ENCODE measurements at regions not wholly inside any gene's neighbourhood (a gene's known extent, or its start where the extent isn't known, plus 50 kb on each side); places are given as distances from the start of the nearest gene placed in this dataset.

DNA sequence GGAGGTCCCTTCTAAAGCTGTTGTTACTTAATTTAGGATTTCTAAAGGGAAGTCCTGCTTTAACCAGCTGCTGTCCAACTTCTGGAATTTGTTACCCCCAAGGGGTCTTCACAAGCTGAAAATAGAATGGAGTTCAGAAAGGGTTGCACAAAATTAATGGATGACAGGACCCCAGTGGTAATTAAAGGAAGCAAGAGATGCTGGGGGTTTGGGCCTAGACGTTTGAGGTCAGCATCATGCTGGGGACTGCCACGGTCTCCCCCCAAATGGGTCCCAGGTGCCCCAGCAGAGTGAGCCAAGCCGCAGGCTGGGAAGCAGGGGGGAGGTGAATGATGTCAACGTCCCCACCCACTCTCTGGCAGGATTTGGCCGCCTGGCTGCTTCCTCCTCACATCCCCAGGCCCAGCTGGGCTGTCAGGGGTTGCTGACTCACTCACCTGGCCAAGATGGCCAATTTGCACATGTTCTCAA is 97.5 kb upstream of the ARAP3 start:
- Histone ChIP-seq H3K4me1 (ENCODE audit: control insufficient read depth, insufficient read depth, low read length) (peaks cover 28% of the 10 kb centered on the region), H3K4me3 (ENCODE audit: insufficient read depth, low read depth, low read length) (no peak overlapping the region), H3K27me3 (ENCODE audit: control insufficient read depth, insufficient read depth, low read length, poor library complexity, severe bottlenecking) (no peaks in the 10 kb centered on the region), H3K27ac (ENCODE audit: insufficient read depth, low read depth, low read length, poor library complexity, severe bottlenecking) (no peak overlapping the region), H3K9me3 (ENCODE audit: control insufficient read depth, low read length) (no peaks in the 10 kb centered on the region), H3K36me3 (ENCODE audit: control insufficient read depth, insufficient read depth, low read length) (no peaks in the 10 kb centered on the region)
- WGBS, 2 experiments, result 42 to 54% methylated on average over 5 of the region's 5 CpGs

DNA sequence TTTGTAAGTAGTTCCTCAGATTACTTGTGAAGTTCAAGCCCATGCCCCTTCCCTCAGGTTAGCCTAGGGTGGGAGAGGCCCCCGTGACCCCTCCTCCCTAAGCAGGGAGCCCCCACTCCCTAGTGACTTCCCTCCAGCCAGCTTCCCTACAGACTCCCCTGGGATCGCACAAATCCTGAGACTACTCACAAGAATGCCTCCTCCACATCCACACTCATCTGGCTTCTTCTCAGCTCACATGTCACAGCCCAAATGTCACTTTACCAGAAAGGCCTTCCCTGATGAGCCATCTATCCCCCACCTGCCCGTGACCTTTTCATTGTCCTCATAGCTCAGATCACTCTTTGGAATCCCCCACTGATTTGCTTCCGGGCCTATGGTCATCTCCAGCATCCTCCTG is 96.7 kb upstream of the ARAP3 start:
- H3K27me3 ChIP-seq (ENCODE audit: control insufficient read depth, insufficient read depth, low read length, poor library complexity, severe bottlenecking), result no peaks in the 10 kb centered on the region
- H3K4me3 ChIP-seq (ENCODE audit: insufficient read depth, low read depth, low read length), result no peak overlapping the region
- H3K4me1 ChIP-seq (ENCODE audit: control insufficient read depth, insufficient read depth, low read length), result peaks cover 31% of the 10 kb centered on the region
- WGBS, 2 experiments, result 89% methylated on average over 4 of the region's 4 CpGs
- H3K27ac ChIP-seq (ENCODE audit: insufficient read depth, low read depth, low read length, poor library complexity, severe bottlenecking), result no peak overlapping the region
- no peaks in the 10 kb centered on the region for H3K36me3 ChIP-seq (ENCODE audit: control insufficient read depth, insufficient read depth, low read length)
- H3K9me3 ChIP-seq (ENCODE audit: control insufficient read depth, low read length), result no peaks in the 10 kb centered on the region

DNA sequence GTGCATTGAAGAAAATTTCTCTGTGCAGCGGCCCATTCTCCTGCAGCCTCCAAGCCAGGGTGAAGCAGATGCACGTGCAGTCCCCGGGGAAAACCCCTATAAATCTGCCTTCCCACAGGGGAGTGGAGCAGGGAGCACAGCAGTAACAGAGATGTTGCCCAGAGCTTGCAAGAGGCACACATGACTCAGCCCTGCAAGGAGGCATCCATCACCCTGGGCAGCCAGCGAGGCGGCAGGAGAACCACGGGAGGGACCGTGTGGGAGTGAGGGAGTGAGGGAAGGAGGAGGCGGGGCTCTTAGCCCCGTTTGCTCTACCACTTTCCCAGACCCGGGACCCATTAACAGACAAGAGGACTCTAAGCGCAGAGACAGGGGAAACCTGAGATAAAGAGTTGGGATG is 96.2 kb upstream of the ARAP3 start:
- H3K9me3 ChIP-seq (ENCODE audit: control insufficient read depth, low read length), result no peaks in the 10 kb centered on the region
- H3K27ac ChIP-seq (ENCODE audit: insufficient read depth, low read depth, low read length, poor library complexity, severe bottlenecking), result no peak overlapping the region
- H3K27me3 ChIP-seq (ENCODE audit: control insufficient read depth, insufficient read depth, low read length, poor library complexity, severe bottlenecking), result no peaks in the 10 kb centered on the region
- no peaks in the 10 kb centered on the region for H3K36me3 ChIP-seq (ENCODE audit: control insufficient read depth, insufficient read depth, low read length)
- H3K4me3 ChIP-seq (ENCODE audit: insufficient read depth, low read depth, low read length), result no peak overlapping the region
- H3K4me1 ChIP-seq (ENCODE audit: control insufficient read depth, insufficient read depth, low read length), result peaks cover 29% of the 10 kb centered on the region
- 54 to 59% methylated on average over 11 of the region's 11 CpGs for WGBS, 2 experiments

DNA sequence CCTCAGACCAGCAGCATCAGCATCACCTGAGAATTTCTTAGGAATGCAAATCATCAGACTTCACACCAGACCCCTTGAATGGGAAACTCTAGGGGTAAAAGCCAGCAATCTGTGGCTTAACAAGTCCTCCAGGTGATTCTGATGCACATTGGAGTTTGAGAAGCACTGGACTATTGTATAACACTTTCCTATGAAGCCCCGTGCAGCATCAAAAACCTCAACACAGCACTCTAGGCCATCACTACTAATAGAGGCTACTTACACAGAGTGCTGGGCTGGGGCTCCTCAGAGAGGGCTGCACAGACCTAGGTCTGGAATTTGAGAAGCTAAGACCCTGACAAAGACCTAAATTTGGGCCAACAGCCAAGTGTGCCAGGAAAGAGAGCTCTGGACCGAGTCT is 95.7 kb upstream of the ARAP3 start:
- no peak overlapping the region for H3K4me3 ChIP-seq (ENCODE audit: insufficient read depth, low read depth, low read length)
- no peak overlapping the region for H3K27ac ChIP-seq (ENCODE audit: insufficient read depth, low read depth, low read length, poor library complexity, severe bottlenecking)
- WGBS, 2 experiments, result 80 to 86% methylated on average over 2 of the region's 2 CpGs

GRCh38 chr5:141777130-141777529 is 95.1 kb upstream of the ARAP3 start:
- Histone ChIP-seq H3K9me3 (ENCODE audit: control insufficient read depth, low read length) (no peaks in the 10 kb centered on the region), H3K4me1 (ENCODE audit: control insufficient read depth, insufficient read depth, low read length) (peaks cover 24% of the 10 kb centered on the region)
- WGBS, 2 experiments, result 85 to 91% methylated on average over 3 of the region's 3 CpGs

More for the DNA sequence above, 95.7 kb upstream of the ARAP3 start:
- Histone ChIP-seq H3K4me1 (ENCODE audit: control insufficient read depth, insufficient read depth, low read length) (peaks cover 24% of the 10 kb centered on the region), H3K9me3 (ENCODE audit: control insufficient read depth, low read length) (no peaks in the 10 kb centered on the region), H3K27me3 (ENCODE audit: control insufficient read depth, insufficient read depth, low read length, poor library complexity, severe bottlenecking) (no peaks in the 10 kb centered on the region), H3K36me3 (ENCODE audit: control insufficient read depth, insufficient read depth, low read length) (no peaks in the 10 kb centered on the region)

DNA sequence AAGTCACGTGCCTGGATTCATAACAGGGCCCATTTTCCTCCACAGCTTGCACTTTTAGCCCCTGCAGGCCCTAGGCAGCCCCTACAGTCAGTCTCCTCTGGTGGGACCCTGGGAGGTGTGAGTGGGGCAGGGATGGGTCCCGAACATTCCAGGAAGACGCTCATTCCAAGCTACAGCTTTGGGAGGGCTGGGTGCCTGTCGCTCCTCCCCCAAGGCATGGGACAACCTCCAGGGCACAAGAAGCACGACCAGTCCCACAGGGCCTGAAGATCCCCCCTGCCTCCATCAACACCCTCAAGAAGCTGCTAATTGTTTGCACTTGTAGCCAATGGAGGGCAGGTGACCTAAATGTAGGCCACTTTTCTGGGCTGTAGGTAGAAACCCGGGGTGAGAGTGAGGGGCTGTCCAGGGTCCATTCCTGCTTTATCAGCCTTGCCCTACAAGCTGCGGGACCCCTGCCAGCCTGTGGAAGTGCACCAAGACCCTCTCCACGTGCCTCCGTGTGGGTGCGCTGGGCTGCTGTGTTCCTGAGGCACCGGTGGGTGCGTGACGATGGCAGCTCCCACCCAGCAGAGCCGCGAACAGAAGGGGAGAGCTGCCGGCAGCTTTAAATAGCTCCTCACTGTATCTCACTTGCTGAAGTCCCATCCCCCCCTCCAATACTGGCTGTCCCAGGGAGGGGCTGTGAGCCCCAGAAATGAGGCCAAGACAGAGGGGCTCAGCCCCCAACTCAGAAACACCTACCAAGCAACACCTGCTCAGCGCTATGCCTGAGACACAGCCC is 91.9 kb upstream of the ARAP3 start:
- no peak overlapping the region for H3K4me3 ChIP-seq (ENCODE audit: insufficient read depth, low read depth, low read length)
- H3K27ac ChIP-seq (ENCODE audit: insufficient read depth, low read depth, low read length, poor library complexity, severe bottlenecking), result no peak overlapping the region
- H3K9me3 ChIP-seq (ENCODE audit: control insufficient read depth, low read length), result no peaks in the 10 kb centered on the region
- no peaks in the 10 kb centered on the region for H3K27me3 ChIP-seq (ENCODE audit: control insufficient read depth, insufficient read depth, low read length, poor library complexity, severe bottlenecking)
- WGBS, 2 experiments, result 79 to 81% methylated on average over 17 of the region's 17 CpGs
- H3K36me3 ChIP-seq (ENCODE audit: control insufficient read depth, insufficient read depth, low read length), result no peaks in the 10 kb centered on the region
- H3K4me1 ChIP-seq (ENCODE audit: control insufficient read depth, insufficient read depth, low read length), result peaks cover 24% of the 10 kb centered on the region

More at GRCh38 chr5:141777130-141777529, 95.1 kb upstream of the ARAP3 start:
- H3K36me3 ChIP-seq (ENCODE audit: control insufficient read depth, insufficient read depth, low read length), result no peaks in the 10 kb centered on the region
- no peaks in the 10 kb centered on the region for H3K27me3 ChIP-seq (ENCODE audit: control insufficient read depth, insufficient read depth, low read length, poor library complexity, severe bottlenecking)
- H3K4me3 ChIP-seq (ENCODE audit: insufficient read depth, low read depth, low read length), result no peak overlapping the region
- H3K27ac ChIP-seq (ENCODE audit: insufficient read depth, low read depth, low read length, poor library complexity, severe bottlenecking), result no peak overlapping the region

DNA sequence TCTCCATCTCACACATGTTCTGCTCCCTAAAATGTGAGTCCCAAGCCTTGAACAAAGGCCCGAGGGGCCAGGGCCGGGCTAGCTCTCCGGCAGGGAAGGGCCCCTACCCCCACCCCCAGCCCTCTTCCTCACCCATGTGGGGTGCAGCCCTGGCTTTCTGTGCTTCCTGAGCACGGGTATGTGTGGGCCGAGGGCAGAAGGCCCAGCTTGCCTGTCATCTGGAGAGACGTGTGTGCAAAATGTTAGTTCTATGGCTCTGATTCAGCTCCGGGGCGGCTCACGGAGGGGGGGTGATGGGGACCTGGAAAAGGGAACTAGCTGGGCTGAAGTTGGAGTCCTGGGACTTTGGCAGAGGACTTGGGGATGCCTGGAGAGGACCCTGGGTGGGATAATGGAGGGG is 90.3 kb upstream of the ARAP3 start:
- no peaks in the 10 kb centered on the region for H3K9me3 ChIP-seq (ENCODE audit: control insufficient read depth, low read length)
- H3K4me3 ChIP-seq (ENCODE audit: insufficient read depth, low read depth, low read length), result no peak overlapping the region
- WGBS, 2 experiments, result 85 to 86% methylated on average over 9 of the region's 9 CpGs
- H3K27me3 ChIP-seq (ENCODE audit: control insufficient read depth, insufficient read depth, low read length, poor library complexity, severe bottlenecking), result no peaks in the 10 kb centered on the region
- no peaks in the 10 kb centered on the region for H3K36me3 ChIP-seq (ENCODE audit: control insufficient read depth, insufficient read depth, low read length)
- H3K27ac ChIP-seq (ENCODE audit: insufficient read depth, low read depth, low read length, poor library complexity, severe bottlenecking), result no peak overlapping the region
- H3K4me1 ChIP-seq (ENCODE audit: control insufficient read depth, insufficient read depth, low read length), result peaks cover 20% of the 10 kb centered on the region

- Histone ChIP-seq H3K4me3 (ENCODE audit: insufficient read depth, low read depth, low read length) (no peak overlapping the region), H3K4me1 (ENCODE audit: control insufficient read depth, insufficient read depth, low read length) (peaks cover 20% of the 10 kb centered on the region), H3K9me3 (ENCODE audit: control insufficient read depth, low read length) (no peaks in the 10 kb centered on the region), H3K27ac (ENCODE audit: insufficient read depth, low read depth, low read length, poor library complexity, severe bottlenecking) (no peak overlapping the region), H3K36me3 (ENCODE audit: control insufficient read depth, insufficient read depth, low read length) (no peaks in the 10 kb centered on the region), H3K27me3 (ENCODE audit: control insufficient read depth, insufficient read depth, low read length, poor library complexity, severe bottlenecking) (no peaks in the 10 kb centered on the region)
- 69 to 70% methylated on average over 3 of the region's 3 CpGs for WGBS, 2 experiments
These were observed 89.5 kb upstream of the ARAP3 start for GRCh38 chr5:141771562-141771961.

- Histone ChIP-seq H3K9me3 (ENCODE audit: control insufficient read depth, low read length) (no peaks in the 10 kb centered on the region), H3K4me1 (ENCODE audit: control insufficient read depth, insufficient read depth, low read length) (peaks cover 23% of the 10 kb centered on the region), H3K27me3 (ENCODE audit: control insufficient read depth, insufficient read depth, low read length, poor library complexity, severe bottlenecking) (no peaks in the 10 kb centered on the region), H3K27ac (ENCODE audit: insufficient read depth, low read depth, low read length, poor library complexity, severe bottlenecking) (no peak overlapping the region), H3K4me3 (ENCODE audit: insufficient read depth, low read depth, low read length) (no peak overlapping the region), H3K36me3 (ENCODE audit: control insufficient read depth, insufficient read depth, low read length) (no peaks in the 10 kb centered on the region)
- 49 to 62% methylated on average over 4 of the region's 4 CpGs for WGBS, 2 experiments
These were observed 89.0 kb upstream of the ARAP3 start for GRCh38 chr5:141771031-141771430.

GRCh38 chr5:141769671-141770070 is 87.6 kb upstream of the ARAP3 start:
- Histone ChIP-seq H3K27ac (ENCODE audit: insufficient read depth, low read depth, low read length, poor library complexity, severe bottlenecking) (no peak overlapping the region), H3K9me3 (ENCODE audit: control insufficient read depth, low read length) (no peaks in the 10 kb centered on the region), H3K4me1 (ENCODE audit: control insufficient read depth, insufficient read depth, low read length) (peaks cover 25% of the 10 kb centered on the region), H3K27me3 (ENCODE audit: control insufficient read depth, insufficient read depth, low read length, poor library complexity, severe bottlenecking) (no peaks in the 10 kb centered on the region), H3K36me3 (ENCODE audit: control insufficient read depth, insufficient read depth, low read length) (no peaks in the 10 kb centered on the region), H3K4me3 (ENCODE audit: insufficient read depth, low read depth, low read length) (no peak overlapping the region)
- 69 to 74% methylated on average over 3 of the region's 3 CpGs for WGBS, 2 experiments

All from ectodermal cell (in vitro differentiated cells).